BE2C (cell line): ENCODE measurements at regions not wholly inside any gene's neighbourhood (a gene's known extent, or its start where the extent isn't known, plus 50 kb on each side); places are given as distances from the start of the nearest gene placed in this dataset.

Experiments used
- DNase-seq: peaks from one replicate; pipeline ENCODE4 v3.0.0-alpha.2; 2020
- H3K27me3 ChIP-seq: fragments of 250-450 bp; sonication (Bioruptor Pico); 2 replicates; pipeline ENCODE4 v1.5.1; 2020; ENCODE audit warnings: mild to moderate bottlenecking
- H3K36me3 ChIP-seq: fragments of 250-450 bp; sonication (Bioruptor Pico); 2 replicates; pipeline ENCODE4 v1.5.1; 2020; ENCODE audit warnings: mild to moderate bottlenecking
- H3K4me1 ChIP-seq: fragments of 250-450 bp; sonication (Bioruptor Pico); 2 replicates; pipeline ENCODE4 v1.5.1; 2020
- H3K4me3 ChIP-seq: 2 replicates; pipeline ENCODE4 v1.5.1; 2011; ENCODE audit warnings: low read depth, low read length
- H3K9me3 ChIP-seq: fragments of 250-450 bp; sonication (Bioruptor Pico); 2 replicates; pipeline ENCODE4 v1.5.1; 2020
- CTCF ChIP-seq: IDR thresholded peaks from 2 replicates; pipeline ENCODE4 v1.5.1; 2012; ENCODE audit warnings: mild to moderate bottlenecking, low read depth, low read length

GRCh38 chr16:86778978-86779377, 200.6 kb downstream of the FOXL1 start:
- no peak for DNase-seq
- Histone ChIP-seq H3K4me3 (no peak overlapping the region), H3K36me3 (no peaks in the 10 kb centered on the region), H3K4me1 (no peaks in the 10 kb centered on the region), H3K27me3 (peaks cover 18% of the 10 kb centered on the region), H3K9me3 (no peaks in the 10 kb centered on the region)
- no peak for TF ChIP-seq CTCF

- Histone ChIP-seq H3K9me3 (no peaks in the 10 kb centered on the region), H3K27me3 (peaks cover 8% of the 10 kb centered on the region), H3K4me3 (no peak overlapping the region), H3K36me3 (no peaks in the 10 kb centered on the region), H3K4me1 (no peaks in the 10 kb centered on the region)
- TF ChIP-seq CTCF: no peak
- DNase-seq: no peak
These were observed 202.7 kb downstream of the FOXL1 start for GRCh38 chr16:86781046-86781445.

- H3K36me3 ChIP-seq: no peaks in the 10 kb centered on the region
- H3K27me3 ChIP-seq: 0 out of 2 replicates have a peak, but pooled peaks cover 3% of the 10 kb centered on the region
- no peak overlapping the region for H3K4me3 ChIP-seq
- no peak for DNase-seq
- no peaks in the 10 kb centered on the region for H3K9me3 ChIP-seq
- no peak for TF ChIP-seq CTCF
- no peaks in the 10 kb centered on the region for H3K4me1 ChIP-seq
These were observed 205.6 kb downstream of the FOXL1 start for GRCh38 chr16:86783636-86784626.

GRCh38 chr16:86786338-86786737, 208.0 kb downstream of the FOXL1 start:
- DNase-seq: no peak
- TF ChIP-seq CTCF: no peak
- Histone ChIP-seq H3K27me3 (0 out of 2 replicates have a peak, but pooled peaks cover 3% of the 10 kb centered on the region), H3K4me3 (no peak overlapping the region), H3K9me3 (no peaks in the 10 kb centered on the region), H3K4me1 (no peaks in the 10 kb centered on the region), H3K36me3 (no peaks in the 10 kb centered on the region)

GRCh38 chr16:86786994-86787393, 208.6 kb downstream of the FOXL1 start:
- DNase-seq: no peak
- no peak overlapping the region for H3K4me3 ChIP-seq
- no peaks in the 10 kb centered on the region for H3K36me3 ChIP-seq
- no peaks in the 10 kb centered on the region for H3K4me1 ChIP-seq
- H3K27me3 ChIP-seq: peaks cover 3% of the 10 kb centered on the region; the same call in 1 of the 2 replicates
- no peak for TF ChIP-seq CTCF
- no peaks in the 10 kb centered on the region for H3K9me3 ChIP-seq

- no peak overlapping the region for H3K4me3 ChIP-seq
- DNase-seq: no peak
- H3K36me3 ChIP-seq: no peaks in the 10 kb centered on the region
- H3K27me3 ChIP-seq: peaks cover 3% of the 10 kb centered on the region; the same call in 1 of the 2 replicates
- H3K4me1 ChIP-seq: no peaks in the 10 kb centered on the region
- TF ChIP-seq CTCF: no peak
- no peaks in the 10 kb centered on the region for H3K9me3 ChIP-seq
These were observed 209.2 kb downstream of the FOXL1 start for GRCh38 chr16:86787538-86787937.
